HPDE6-E6E7 (cell line): ENCODE measurements at regions not wholly inside any gene's neighbourhood (a gene's known extent, or its start where the extent isn't known, plus 50 kb on each side); places are given as distances from the start of the nearest gene placed in this dataset.

Experiments
- DNase-seq: peaks from one replicate; pipeline ENCODE4 v3.0.0; 2011; ENCODE audit warnings: missing footprints; ENCODE audit errors: extremely low spot score

GRCh38 chr5:14986413-14986812 lies 114.8 kb upstream of the ANKH start:
- no peak for DNase-seq

GRCh38 chr5:14983666-14984441 lies 112.3 kb upstream of the ANKH start:
- no peak for DNase-seq

DNA sequence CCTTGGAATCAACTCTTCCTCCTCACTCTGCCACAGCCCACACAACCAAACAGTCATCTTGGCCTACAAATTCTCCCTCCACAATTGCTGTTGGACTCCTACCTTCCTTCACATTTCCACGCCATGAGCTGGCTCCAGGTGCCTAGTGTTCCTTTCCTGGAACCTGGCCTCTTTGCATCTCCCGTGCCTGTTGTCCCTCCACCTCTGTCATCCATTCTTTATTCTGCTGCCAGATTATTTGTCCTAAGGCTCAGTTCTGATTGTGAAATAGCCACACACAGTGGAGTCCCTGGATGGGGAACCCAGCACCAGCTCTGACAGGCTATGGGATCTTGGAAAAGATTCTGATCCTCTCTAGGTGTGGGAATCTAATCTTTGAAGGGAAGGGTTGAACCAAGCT lies 109.1 kb upstream of the ANKH start:
- no peak for DNase-seq

DNA sequence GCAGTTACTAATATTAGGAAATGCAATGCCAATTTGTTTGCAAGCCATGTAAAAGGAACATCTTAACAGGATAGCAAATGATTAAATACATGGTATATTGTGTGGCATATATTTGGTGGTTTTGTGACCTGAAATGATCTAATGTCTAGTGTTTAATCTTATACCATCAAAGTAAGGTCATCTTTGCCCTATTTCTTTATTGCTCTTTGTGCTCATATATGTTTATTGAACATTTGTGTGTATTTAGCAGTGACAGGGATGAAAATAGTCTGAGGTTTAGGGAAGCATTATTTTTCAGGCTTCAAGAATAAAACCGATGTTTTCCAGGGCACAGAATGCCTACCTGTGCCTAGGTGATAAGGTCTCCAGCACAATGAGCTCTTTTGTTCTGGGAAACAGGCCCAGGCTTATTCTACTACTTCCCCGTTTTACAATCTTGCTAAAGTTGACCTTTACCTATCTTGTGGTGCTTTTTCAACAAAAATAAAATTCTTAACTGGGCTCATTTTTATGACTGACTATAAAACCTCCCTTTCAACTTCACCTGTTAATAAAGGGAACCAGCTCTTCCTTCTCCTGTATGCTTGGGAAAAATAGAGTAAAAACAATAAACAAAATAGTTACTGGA lies 105.6 kb upstream of the ANKH start:
- DNase-seq: no peak

DNA sequence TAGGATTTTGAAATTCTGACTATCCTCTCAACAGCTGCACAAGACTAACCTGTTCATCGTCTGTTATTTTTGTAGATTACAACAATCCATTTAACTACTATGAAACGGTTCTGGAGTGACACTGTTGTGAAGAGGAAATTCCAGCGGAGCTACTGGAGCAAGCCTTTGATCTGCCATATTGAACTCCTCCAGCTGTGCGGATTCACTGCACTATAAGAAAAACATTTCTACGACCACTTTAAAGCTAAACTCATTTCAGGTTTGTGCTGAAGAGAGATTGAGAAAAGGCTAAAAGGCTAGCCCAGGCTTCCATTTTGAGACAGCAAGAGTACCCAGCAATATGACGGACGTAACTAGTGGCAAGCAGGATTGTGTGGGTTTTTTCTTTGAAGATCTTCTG lies 104.9 kb upstream of the ANKH start:
- DNase-seq: no peak

- no peak for DNase-seq
Measured at GRCh38 chr5:14971873-14972272, 100.3 kb upstream of the ANKH start.

DNA sequence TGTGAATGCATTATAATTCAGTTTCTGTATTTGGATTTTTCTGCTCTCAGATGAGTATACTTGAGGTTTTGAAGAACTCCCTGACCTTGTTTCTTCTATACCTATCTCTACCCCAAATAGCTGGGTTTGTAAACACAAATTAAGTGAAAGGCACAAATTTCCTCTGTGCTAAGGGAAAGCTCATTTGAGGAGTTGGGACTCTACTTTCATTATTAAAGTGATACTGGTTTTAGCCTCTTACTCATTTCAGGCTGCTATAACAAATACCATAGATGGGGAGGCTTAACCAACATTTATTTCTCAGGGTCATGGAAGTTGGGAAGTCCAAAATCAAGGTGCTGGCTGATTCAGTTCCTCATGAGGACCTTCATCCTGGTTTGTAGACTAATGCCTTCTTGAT lies 97.2 kb upstream of the ANKH start:
- no peak for DNase-seq

DNA sequence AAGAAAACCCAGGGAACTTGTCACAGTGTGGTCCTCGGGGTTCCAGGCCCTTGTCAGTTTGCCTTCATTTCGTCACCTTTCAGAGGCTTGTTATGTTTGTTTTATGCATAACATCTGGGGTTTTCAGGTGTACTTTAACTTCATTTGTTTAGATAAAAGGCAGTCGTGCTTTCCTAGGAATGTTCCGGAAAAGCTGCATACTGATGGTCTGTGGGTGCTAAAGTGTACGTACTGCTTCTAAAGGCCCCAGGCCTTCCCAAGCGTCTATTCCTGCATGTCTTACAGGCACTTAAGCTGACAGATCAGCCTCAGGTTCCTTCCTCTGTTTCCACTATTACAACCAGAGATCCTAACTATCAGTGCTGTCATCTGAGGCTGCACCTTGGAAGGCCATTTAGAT lies 95.6 kb upstream of the ANKH start:
- no peak for DNase-seq

- DNase-seq: no peak
Measured at GRCh38 chr5:14965815-14966214, 94.2 kb upstream of the ANKH start.

DNA sequence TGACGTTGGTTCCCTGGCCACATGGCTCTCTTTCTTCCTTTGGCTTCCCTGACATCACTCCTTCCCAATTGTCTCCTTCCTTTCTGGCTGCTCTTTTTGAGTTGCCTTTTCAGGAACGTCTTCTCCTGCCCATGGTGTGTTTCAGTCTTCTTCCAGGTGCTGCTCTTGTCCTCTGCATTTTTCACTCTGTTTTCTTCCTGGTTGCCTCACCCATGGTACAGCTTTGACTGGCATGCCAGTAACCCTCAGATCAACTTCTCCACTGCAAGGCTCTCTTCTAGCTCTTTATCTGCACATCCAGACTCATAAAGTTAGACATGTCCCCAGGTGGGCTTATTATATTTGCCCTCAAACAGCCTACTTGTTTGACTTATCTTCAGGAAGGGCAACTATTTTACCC lies 91.0 kb upstream of the ANKH start:
- DNase-seq: no peak

GRCh38 chr5:14960120-14960462 lies 88.5 kb upstream of the ANKH start:
- DNase-seq: no peak

GRCh38 chr5:14959399-14960119 lies 88.0 kb upstream of the ANKH start:
- peak; percentile 81 for DNase-seq

GRCh38 chr5:14958188-14958587 lies 86.6 kb upstream of the ANKH start:
- DNase-seq: no peak

- DNase-seq: no peak
Measured at GRCh38 chr5:14956423-14957046, 85.0 kb upstream of the ANKH start.

DNA sequence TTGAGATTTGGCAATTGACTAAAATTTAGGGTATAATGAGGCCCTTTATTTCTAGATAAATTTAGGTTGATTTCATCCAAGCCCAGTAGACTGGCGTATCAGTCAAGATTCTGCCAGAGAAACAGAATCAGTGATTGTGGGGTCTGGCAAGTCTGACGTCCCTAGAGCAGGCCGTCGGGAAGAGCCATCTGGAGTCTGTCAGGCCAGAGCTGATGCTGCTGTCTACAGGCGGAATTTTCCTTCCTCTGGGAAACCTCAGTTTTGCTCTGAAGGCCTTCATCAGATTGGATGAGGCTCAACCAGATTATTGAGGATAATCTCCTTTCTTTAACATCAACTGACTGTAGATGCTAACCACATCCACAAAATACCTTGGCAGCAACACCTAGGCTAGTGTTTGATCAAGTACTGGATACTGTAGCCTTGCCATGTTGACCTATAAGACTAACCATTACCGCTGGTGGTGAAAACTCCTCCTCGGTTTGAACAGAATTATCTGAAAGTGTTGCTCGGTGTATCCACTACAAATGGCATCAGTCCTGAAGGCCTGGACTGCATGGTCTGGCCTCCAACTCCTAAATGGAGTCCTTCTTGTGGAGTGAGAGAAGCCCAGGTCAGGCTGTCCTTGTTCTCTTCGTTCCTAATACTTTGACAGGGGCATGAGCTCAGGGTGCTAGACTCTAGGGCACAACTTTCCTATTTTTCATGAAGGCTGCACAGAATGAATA lies 83.2 kb upstream of the ANKH start:
- DNase-seq: no peak

DNA sequence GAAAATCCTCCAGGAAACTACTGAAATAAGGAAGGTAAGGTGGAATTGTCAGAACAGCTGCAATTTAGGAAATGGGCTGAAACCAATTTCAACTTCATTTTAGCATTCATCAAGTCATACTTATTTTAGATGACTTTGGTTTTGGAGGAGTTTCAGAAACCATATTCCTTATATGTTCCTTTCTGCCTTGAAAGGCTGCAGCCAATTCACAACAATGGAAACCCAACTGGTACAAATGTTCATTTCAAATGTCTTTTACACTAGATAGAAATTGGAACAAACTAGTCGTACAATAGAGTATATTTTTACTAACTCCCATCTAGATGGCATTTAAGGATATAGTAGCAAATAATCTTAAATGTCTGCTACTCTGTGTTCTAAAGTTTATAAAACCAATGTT lies 82.6 kb upstream of the ANKH start:
- DNase-seq: no peak

- DNase-seq: no peak
Measured at GRCh38 chr5:14953075-14953607, 81.6 kb upstream of the ANKH start.

DNA sequence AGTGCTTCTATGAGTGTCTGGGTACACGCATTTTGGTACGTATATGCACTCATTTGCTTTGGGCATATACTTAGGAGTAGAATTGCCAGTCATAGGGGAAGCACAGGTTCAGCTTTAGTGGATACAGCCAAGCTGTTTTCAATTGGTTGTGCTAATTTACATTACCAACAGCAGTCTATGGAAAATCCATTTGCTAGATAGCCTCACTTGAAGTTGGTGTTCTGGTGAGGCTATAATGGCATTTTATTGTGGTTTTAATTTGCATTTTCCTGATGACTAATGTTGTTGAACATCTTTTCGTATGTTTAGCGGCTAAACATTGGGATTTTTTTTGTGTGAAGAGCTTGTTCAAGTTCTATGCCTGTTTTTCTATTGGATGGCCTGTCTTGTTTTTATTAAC lies 76.8 kb upstream of the ANKH start:
- no peak for DNase-seq

DNA sequence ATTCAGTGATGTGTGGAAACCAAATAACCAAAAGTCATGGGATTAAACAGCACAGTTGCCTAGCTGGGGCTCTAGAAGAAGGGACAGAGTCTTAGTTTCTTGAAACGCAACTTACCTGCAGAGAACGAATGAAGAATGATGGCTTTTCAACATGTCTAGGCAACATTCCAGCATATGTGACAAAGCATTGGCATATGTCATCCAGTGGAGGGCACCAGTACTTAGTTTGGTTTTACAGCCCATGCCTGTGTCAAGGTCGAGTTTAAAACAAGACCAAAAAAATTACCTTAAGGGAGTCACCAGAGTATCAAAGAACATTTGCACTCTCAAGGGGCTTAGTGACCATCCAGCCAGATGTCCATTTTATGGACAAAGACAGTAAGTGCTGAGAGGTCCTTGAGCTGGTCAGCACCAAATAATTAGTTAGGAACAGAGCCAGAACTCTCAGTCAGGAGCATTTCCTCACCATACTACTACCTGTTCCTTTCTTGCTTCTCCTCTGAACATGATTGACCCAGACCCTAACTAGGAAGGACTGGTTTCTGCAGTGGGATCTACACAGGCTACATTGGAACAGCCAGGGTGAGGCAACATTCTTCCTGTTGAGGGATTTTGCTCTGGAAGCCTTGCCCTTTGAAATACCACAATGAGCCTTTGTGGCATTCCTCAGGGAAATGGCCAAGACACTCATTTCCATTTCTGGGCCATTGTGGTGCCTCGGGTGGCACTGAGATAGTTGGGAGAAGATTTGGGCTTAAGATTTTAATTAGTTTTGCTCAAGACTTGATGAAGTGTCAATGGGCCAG lies 75.4 kb upstream of the ANKH start:
- DNase-seq: peak; percentile 50

GRCh38 chr5:14945450-14945849 lies 73.9 kb upstream of the ANKH start:
- DNase-seq: no peak

GRCh38 chr5:14944996-14945395 lies 73.4 kb upstream of the ANKH start:
- DNase-seq: no peak
